Activated CD4-positive, CD25-positive, alpha-beta regulatory T cell treated with anti-CD3 and anti-CD28 coated beads, Interleukin-2, amount 50 U/mL, for 24 hours (primary cell): ENCODE measurements at regions not wholly inside any gene's neighbourhood (a gene's known extent, or its start where the extent isn't known, plus 50 kb on each side); places are given as distances from the start of the nearest gene placed in this dataset.
"Not testable (repeated sequence)": the region's sequence is repeated elsewhere in the genome, so short reads cannot be mapped to it uniquely, and the experiment has no call there.

ENCODE experiments used
- ATAC-seq, 2 donors: fragments of 150-1000 bp; cut with Tn5 transposase; one replicate each; pipeline ENCODE4 v1.10.0; 2021; ENCODE audit warnings: mild to moderate bottlenecking in 1 of 2, moderate library complexity in 1 of 2

GRCh38 chr5:2569176-2569575 lies 182.3 kb downstream of the IRX2 start:
- ATAC-seq, result no peak

GRCh38 chr5:2566284-2566683 lies 185.2 kb downstream of the IRX2 start:
- no peak for ATAC-seq

GRCh38 chr5:2565147-2565546 lies 186.3 kb downstream of the IRX2 start:
- ATAC-seq, result no peak

GRCh38 chr5:2563046-2563445 lies 188.4 kb downstream of the IRX2 start:
- ATAC-seq, result no peak

- ATAC-seq, result no peak
These were observed 189.4 kb downstream of the IRX2 start for GRCh38 chr5:2562036-2562435.

- no peak for ATAC-seq
These were observed 191.0 kb downstream of the IRX2 start for GRCh38 chr5:2560435-2560834.

- ATAC-seq, result no peak
These were observed 194.0 kb downstream of the IRX2 start for GRCh38 chr5:2557435-2557834.

GRCh38 chr5:2556375-2556966 lies 195.0 kb downstream of the IRX2 start:
- ATAC-seq, result no peak

GRCh38 chr5:2553611-2554010 lies 197.9 kb downstream of the IRX2 start:
- no peak for ATAC-seq

- ATAC-seq, result no peak
These were observed 201.0 kb downstream of the IRX2 start for GRCh38 chr5:2550509-2550908.

- no peak for ATAC-seq
These were observed 201.6 kb downstream of the IRX2 start for GRCh38 chr5:2549900-2550299.

- ATAC-seq, result no peak
These were observed 202.1 kb downstream of the IRX2 start for GRCh38 chr5:2549354-2549753.

GRCh38 chr5:2546938-2547337 lies 204.5 kb downstream of the IRX2 start:
- no peak for ATAC-seq

GRCh38 chr5:2544003-2544402 lies 207.5 kb downstream of the IRX2 start:
- no peak for ATAC-seq

GRCh38 chr5:2542821-2543220 lies 208.7 kb downstream of the IRX2 start:
- no peak for ATAC-seq

GRCh38 chr5:2542026-2542425 lies 209.5 kb downstream of the IRX2 start:
- ATAC-seq, result no peak

GRCh38 chr5:2538169-2538568 lies 213.3 kb downstream of the IRX2 start:
- ATAC-seq, result no peak

- no peak for ATAC-seq
These were observed 213.9 kb downstream of the IRX2 start for GRCh38 chr5:2537378-2538145.

- ATAC-seq, result no peak
These were observed 214.7 kb downstream of the IRX2 start for GRCh38 chr5:2536632-2537377.

- no peak for ATAC-seq
These were observed 216.5 kb downstream of the IRX2 start for GRCh38 chr5:2534970-2535369.

- no peak for ATAC-seq
These were observed 217.2 kb downstream of the IRX2 start for GRCh38 chr5:2534251-2534650.

- not testable (repeated sequence) for ATAC-seq
These were observed 217.6 kb downstream of the IRX2 start for GRCh38 chr5:2533848-2534247.

GRCh38 chr5:2532809-2533208 lies 218.7 kb downstream of the IRX2 start:
- ATAC-seq, result no peak

- ATAC-seq, result no peak
These were observed 220.2 kb downstream of the IRX2 start for GRCh38 chr5:2531318-2531717.
